NT2/D1 (cell line): ENCODE measurements at regions not wholly inside any gene's neighbourhood (a gene's known extent, or its start where the extent isn't known, plus 50 kb on each side); places are given as distances from the start of the nearest gene placed in this dataset.

Experiments
- SUZ12 ChIP-seq: IDR thresholded peaks from 2 replicates; pipeline ENCODE4 v1.6.1; 2011; ENCODE audit not compliant: insufficient read length, insufficient read depth; ENCODE audit errors: extremely low read depth
- YY1 ChIP-seq: IDR thresholded peaks from 2 replicates; pipeline ENCODE4 v1.6.1; 2011; ENCODE audit not compliant: insufficient read length, insufficient read depth
- ZNF274 ChIP-seq: IDR thresholded peaks from 2 replicates; pipeline ENCODE4 v1.6.1; 2011; ENCODE audit warnings: mild to moderate bottlenecking, low read depth, low read length

- TF ChIP-seq YY1 (no peak), ZNF274 (no peak), SUZ12 (no peak)
Observed at GRCh38 chr10:111277661-111278060, 200.8 kb downstream of the ADRA2A start.
